HEK293T (cell line): ENCODE measurements at regions not wholly inside any gene's neighbourhood (a gene's known extent, or its start where the extent isn't known, plus 50 kb on each side); places are given as distances from the start of the nearest gene placed in this dataset.
"Not testable (repeated sequence)": the region's sequence is repeated elsewhere in the genome, so short reads cannot be mapped to it uniquely, and the experiment has no call there.

Experiments used
- ARNT ChIP-seq: fragments of 450-650 bp; IDR thresholded peaks from 2 replicates; pipeline ENCODE4 v1.6.1; 2017; ENCODE audit warnings: mild to moderate bottlenecking
- BHLHE40 ChIP-seq: fragments of 450-650 bp; IDR thresholded peaks from 2 replicates; pipeline ENCODE4 v1.6.1; 2016; ENCODE audit warnings: mild to moderate bottlenecking, moderate library complexity, borderline replicate concordance
- FOXK2 ChIP-seq: fragments of 450-650 bp; IDR thresholded peaks from 2 replicates; pipeline ENCODE4 v1.6.1; 2016; ENCODE audit warnings: mild to moderate bottlenecking
- FOXM1 ChIP-seq: fragments of 450-650 bp; IDR thresholded peaks from 2 replicates; pipeline ENCODE4 v1.6.1; 2017; ENCODE audit warnings: mild to moderate bottlenecking, borderline replicate concordance
- HDGF ChIP-seq: fragments of 450-650 bp; IDR thresholded peaks from 2 replicates; pipeline ENCODE4 v1.6.1; 2017; ENCODE audit warnings: antibody characterized with exemption, borderline replicate concordance
- LEF1 ChIP-seq: fragments of 450-650 bp; IDR thresholded peaks from 2 replicates; pipeline ENCODE4 v1.6.1; 2017; ENCODE audit warnings: mild to moderate bottlenecking, borderline replicate concordance
- NFRKB ChIP-seq: fragments of 450-650 bp; IDR thresholded peaks from 2 replicates; pipeline ENCODE4 v1.6.1; 2016; ENCODE audit warnings: mild to moderate bottlenecking, moderate library complexity
- SP1 ChIP-seq: fragments of 450-650 bp; IDR thresholded peaks from 2 replicates; pipeline ENCODE4 v1.6.1; 2017
- SUZ12 ChIP-seq: fragments of 450-650 bp; IDR thresholded peaks from 2 replicates; pipeline ENCODE4 v1.6.1; 2016; ENCODE audit warnings: mild to moderate bottlenecking
- TARDBP ChIP-seq: fragments of 450-650 bp; IDR thresholded peaks from 2 replicates; pipeline ENCODE4 v1.6.1; 2016
- ZNF384 ChIP-seq: fragments of 450-650 bp; IDR thresholded peaks from 2 replicates; pipeline ENCODE4 v1.6.1; 2016
- TF ChIP-seq, protein P1 (sequence below): fragments of 450-650 bp; IDR thresholded peaks from 2 replicates; pipeline ENCODE4 v1.6.1; 2016

DNA sequence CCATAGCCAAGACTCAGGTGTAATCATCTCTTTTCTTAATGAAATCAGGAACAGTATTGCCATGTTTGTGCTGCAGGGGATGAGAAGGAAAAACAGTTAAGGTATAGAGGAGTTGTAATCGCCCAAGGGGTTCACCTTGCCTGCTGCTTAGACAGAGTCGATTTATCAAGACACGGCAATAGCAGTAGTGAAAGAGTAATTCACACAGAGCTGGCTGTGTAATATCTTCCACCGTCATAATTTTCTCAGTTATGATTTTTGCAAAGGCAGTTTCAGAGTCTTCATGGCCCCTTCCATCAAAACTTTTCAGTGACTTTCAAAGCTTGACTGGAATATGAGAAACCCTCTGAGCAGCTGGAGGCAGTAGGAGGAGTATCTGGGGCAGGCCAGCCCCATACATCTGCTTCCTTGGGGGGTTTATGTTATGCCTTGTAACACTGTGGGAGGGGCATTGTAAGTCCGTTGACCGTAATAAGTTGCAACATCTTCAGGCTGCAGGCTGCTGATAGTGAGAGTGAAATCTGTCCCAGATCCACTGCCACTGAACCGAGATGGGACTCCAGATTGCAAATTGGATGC lies 605.4 kb downstream of the RPIA start:
- TF ChIP-seq SUZ12, FOXK2, ARNT, HDGF, FOXM1, NFRKB, BHLHE40, SP1, TARDBP, LEF1, ZNF384: not testable (repeated sequence)
- TF ChIP-seq, protein P1, sequence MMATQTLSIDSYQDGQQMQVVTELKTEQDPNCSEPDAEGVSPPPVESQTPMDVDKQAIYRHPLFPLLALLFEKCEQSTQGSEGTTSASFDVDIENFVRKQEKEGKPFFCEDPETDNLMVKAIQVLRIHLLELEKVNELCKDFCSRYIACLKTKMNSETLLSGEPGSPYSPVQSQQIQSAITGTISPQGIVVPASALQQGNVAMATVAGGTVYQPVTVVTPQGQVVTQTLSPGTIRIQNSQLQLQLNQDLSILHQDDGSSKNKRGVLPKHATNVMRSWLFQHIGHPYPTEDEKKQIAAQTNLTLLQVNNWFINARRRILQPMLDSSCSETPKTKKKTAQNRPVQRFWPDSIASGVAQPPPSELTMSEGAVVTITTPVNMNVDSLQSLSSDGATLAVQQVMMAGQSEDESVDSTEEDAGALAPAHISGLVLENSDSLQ = not testable (repeated sequence)
